ENCODE measurements at regions not wholly inside any gene's neighbourhood (a gene's known extent, or its start where the extent isn't known, plus 50 kb on each side); places are given as distances from the start of the nearest gene placed in this dataset.
"Not testable (repeated sequence)": the region's sequence is repeated elsewhere in the genome, so short reads cannot be mapped to it uniquely, and the experiment has no call there.

DNA sequence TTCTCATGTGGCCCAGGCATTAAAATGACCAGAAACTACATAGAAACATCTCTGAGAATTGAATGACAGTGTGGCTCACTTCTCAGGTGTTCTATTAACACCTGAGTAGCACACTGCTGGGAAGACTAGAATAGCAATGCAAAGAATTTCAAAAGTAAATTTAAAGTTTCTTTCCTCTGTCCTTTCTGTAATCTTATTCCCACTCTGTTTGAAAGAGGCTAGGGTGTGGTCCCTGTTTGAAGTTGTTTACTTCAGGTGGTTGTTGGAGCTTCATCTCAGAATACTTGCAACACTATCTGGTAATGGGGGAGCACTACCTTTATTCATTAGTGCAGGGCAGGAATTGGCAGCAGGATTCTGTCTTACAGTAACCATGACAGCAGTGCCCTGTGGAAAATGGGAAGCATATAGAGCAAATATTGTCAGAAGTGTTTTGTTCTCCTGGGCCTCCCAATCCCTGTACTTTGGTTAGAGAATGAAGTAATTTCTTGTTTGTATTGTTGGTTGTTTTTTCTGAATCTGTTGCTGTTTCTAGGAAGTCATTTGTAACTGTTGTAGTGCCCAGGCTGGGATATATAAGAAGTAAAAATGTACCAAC lies 1210.2 kb upstream of the ATXN8OS start:
- H3K27ac Mint-ChIP-seq: no peak overlapping the region
- TF ChIP-seq, protein P1, sequence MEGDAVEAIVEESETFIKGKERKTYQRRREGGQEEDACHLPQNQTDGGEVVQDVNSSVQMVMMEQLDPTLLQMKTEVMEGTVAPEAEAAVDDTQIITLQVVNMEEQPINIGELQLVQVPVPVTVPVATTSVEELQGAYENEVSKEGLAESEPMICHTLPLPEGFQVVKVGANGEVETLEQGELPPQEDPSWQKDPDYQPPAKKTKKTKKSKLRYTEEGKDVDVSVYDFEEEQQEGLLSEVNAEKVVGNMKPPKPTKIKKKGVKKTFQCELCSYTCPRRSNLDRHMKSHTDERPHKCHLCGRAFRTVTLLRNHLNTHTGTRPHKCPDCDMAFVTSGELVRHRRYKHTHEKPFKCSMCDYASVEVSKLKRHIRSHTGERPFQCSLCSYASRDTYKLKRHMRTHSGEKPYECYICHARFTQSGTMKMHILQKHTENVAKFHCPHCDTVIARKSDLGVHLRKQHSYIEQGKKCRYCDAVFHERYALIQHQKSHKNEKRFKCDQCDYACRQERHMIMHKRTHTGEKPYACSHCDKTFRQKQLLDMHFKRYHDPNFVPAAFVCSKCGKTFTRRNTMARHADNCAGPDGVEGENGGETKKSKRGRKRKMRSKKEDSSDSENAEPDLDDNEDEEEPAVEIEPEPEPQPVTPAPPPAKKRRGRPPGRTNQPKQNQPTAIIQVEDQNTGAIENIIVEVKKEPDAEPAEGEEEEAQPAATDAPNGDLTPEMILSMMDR (conservative IDR thresholded peaks at IDR 0.05): no peak
- H3K4me3 Mint-ChIP-seq: no peak overlapping the region
- H3K27me3 Mint-ChIP-seq: no peaks in the 10 kb centered on the region
- H3K4me1 Mint-ChIP-seq (ENCODE audit: unreplicated experiment): peaks cover 7% of the 10 kb centered on the region
- H3K36me3 Mint-ChIP-seq: no peaks in the 10 kb centered on the region
- H3K9me3 Mint-ChIP-seq: no peaks in the 10 kb centered on the region
- no peak for DNase-seq (ENCODE audit: extremely low spot score, unreplicated experiment)

- Mint-ChIP-seq H3K4me1 (ENCODE audit: unreplicated experiment) (peaks cover 7% of the 10 kb centered on the region), H3K9me3 (no peaks in the 10 kb centered on the region), H3K27ac (no peak overlapping the region), H3K27me3 (no peaks in the 10 kb centered on the region), H3K36me3 (no peaks in the 10 kb centered on the region), H3K4me3 (no peak overlapping the region)
- TF ChIP-seq, protein P1 (conservative IDR thresholded peaks at IDR 0.05): no peak
- DNase-seq (ENCODE audit: extremely low spot score, unreplicated experiment): no peak
Observed at GRCh38 chr13:68895696-68896095, 1211.9 kb upstream of the ATXN8OS start.

- peak overlapping the region; percentile 69 for H3K27ac Mint-ChIP-seq
- H3K4me3 Mint-ChIP-seq; H3K4me1 Mint-ChIP-seq (ENCODE audit: unreplicated experiment); DNase-seq (ENCODE audit: extremely low spot score, unreplicated experiment); H3K27me3 Mint-ChIP-seq; H3K36me3 Mint-ChIP-seq; H3K9me3 Mint-ChIP-seq: not testable (repeated sequence)
Observed at GRCh38 chr13:68893721-68894120, 1213.9 kb upstream of the ATXN8OS start.

DNA sequence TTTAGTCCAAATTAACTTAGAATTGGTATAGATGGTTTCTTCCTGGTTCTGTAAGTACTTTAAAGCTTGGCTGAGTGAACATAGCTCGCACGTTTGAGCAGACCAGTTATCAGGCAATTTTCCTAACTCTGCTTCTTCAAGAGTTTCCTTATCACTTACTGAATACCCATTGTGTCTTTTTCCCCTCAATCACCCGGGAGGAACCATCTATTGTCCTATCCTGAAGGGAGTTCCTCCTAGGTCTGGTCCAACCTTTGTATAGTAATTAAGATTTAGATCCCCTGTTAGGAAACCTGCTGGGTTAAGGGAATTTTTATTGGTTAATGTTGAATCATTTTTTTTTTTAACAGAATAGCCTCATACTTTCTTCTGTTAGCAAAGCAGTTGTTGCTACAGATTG lies 1215.0 kb upstream of the ATXN8OS start:
- H3K4me3 Mint-ChIP-seq; H3K4me1 Mint-ChIP-seq (ENCODE audit: unreplicated experiment); H3K27ac Mint-ChIP-seq; H3K9me3 Mint-ChIP-seq; H3K27me3 Mint-ChIP-seq; H3K36me3 Mint-ChIP-seq; DNase-seq (ENCODE audit: extremely low spot score, unreplicated experiment): not testable (repeated sequence)

DNA sequence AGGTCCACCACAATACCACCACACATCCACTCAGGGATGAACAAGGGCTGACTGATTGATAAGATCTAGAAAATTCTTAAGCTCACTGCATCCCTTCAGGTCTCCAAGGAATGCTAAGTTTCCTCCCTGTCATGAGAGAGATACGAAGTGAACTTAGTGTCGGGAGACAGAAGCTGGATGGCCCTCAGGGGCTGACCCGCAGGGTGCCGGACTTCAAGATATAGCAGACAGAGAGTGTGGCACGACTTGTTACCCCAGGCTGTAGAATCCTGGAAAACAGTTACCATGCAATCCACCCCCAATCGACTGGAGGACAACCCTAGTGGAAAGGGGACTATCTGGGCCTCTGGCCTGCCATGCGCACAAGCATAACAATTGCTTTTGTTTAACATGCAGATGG lies 1217.5 kb upstream of the ATXN8OS start:
- DNase-seq (ENCODE audit: extremely low spot score, unreplicated experiment); H3K4me1 Mint-ChIP-seq (ENCODE audit: unreplicated experiment); H3K36me3 Mint-ChIP-seq; H3K27me3 Mint-ChIP-seq; H3K4me3 Mint-ChIP-seq; H3K9me3 Mint-ChIP-seq; H3K27ac Mint-ChIP-seq: not testable (repeated sequence)

DNA sequence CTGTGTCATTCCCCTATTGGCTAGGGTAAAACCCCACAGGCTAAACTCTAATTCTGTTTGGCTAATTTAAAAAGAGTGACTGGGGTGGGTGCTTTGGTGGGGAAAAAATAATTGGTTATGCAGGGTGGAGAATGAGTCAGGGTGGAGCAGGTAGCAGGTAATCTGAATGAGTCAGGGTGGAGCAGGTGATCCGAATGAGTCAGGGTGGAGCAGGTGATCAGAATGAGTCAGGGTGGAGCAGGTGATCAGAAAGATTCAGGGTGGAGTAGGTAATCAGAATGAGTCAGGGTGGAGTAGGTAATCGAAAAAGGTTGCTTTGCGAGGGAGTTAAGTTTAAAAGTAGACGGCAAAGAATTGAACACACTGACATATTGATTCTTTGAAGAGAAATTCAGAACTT lies 1218.8 kb upstream of the ATXN8OS start:
- no peak overlapping the region for H3K4me3 Mint-ChIP-seq
- H3K9me3 Mint-ChIP-seq: no peaks in the 10 kb centered on the region
- H3K4me1 Mint-ChIP-seq (ENCODE audit: unreplicated experiment): peaks cover 10% of the 10 kb centered on the region
- no peaks in the 10 kb centered on the region for H3K27me3 Mint-ChIP-seq
- DNase-seq (ENCODE audit: extremely low spot score, unreplicated experiment): no peak
- H3K27ac Mint-ChIP-seq: no peak overlapping the region
- TF ChIP-seq, protein P1 (conservative IDR thresholded peaks at IDR 0.05): no peak
- no peaks in the 10 kb centered on the region for H3K36me3 Mint-ChIP-seq

DNA sequence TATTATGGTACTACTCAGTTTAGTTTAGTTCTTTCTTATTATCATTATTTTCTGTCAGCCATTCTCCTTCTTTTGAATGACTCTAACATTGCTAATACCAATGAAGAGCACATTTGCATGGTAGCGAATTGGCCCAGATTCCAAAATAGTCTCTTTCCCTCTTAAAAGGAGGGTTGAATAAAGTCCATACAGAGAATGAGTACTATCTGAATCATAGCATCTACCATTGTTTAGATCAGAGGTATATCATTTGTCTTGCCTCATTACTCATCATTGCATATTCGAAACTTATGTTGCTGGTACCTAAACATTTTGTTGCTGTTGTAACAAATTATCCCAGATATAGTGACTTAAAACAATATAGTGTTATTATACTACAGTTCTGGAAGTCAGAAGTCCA lies 1235.3 kb upstream of the ATXN8OS start:
- no peak for DNase-seq (ENCODE audit: extremely low spot score, unreplicated experiment)
- no peaks in the 10 kb centered on the region for H3K9me3 Mint-ChIP-seq

More for the DNA sequence above, 1235.3 kb upstream of the ATXN8OS start:
- no peaks in the 10 kb centered on the region for H3K27me3 Mint-ChIP-seq
- no peak overlapping the region for H3K4me3 Mint-ChIP-seq
- TF ChIP-seq, protein P1 (conservative IDR thresholded peaks at IDR 0.05): no peak
- no peaks in the 10 kb centered on the region for H3K4me1 Mint-ChIP-seq (ENCODE audit: unreplicated experiment)
- no peak overlapping the region for H3K27ac Mint-ChIP-seq
- no peaks in the 10 kb centered on the region for H3K36me3 Mint-ChIP-seq
